NCI-H226 (cell line): ENCODE measurements at regions not wholly inside any gene's neighbourhood (a gene's known extent, or its start where the extent isn't known, plus 50 kb on each side); places are given as distances from the start of the nearest gene placed in this dataset.

ENCODE experiments used
- DNase-seq: peaks from one replicate; pipeline ENCODE4 v3.0.0-alpha.2; 2015

GRCh38 chr13:73272831-73273230, 214.0 kb downstream of the KLF5 start:
- DNase-seq = no peak

DNA sequence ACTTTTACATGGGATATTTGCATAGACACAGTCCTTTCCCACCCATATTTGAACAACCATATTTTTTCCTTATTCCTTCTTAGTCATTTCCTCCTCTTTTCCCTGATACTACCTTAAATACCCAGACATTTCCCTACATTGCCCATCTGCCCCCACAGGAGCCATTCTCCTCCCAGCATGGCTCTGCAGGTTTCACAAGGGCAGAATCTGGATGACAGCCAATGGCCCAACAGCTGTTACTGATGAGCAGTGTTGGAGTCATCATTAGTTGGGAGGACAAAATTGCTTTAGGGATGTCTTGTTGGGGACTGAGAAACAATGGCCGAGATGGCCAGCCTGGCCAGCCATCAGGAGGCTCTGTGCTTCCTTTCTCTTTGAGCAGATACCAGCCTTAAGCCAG, 209.5 kb downstream of the KLF5 start:
- DNase-seq = peak; percentile 50

GRCh38 chr13:73266640-73267180, 207.9 kb downstream of the KLF5 start:
- no peak for DNase-seq

DNA sequence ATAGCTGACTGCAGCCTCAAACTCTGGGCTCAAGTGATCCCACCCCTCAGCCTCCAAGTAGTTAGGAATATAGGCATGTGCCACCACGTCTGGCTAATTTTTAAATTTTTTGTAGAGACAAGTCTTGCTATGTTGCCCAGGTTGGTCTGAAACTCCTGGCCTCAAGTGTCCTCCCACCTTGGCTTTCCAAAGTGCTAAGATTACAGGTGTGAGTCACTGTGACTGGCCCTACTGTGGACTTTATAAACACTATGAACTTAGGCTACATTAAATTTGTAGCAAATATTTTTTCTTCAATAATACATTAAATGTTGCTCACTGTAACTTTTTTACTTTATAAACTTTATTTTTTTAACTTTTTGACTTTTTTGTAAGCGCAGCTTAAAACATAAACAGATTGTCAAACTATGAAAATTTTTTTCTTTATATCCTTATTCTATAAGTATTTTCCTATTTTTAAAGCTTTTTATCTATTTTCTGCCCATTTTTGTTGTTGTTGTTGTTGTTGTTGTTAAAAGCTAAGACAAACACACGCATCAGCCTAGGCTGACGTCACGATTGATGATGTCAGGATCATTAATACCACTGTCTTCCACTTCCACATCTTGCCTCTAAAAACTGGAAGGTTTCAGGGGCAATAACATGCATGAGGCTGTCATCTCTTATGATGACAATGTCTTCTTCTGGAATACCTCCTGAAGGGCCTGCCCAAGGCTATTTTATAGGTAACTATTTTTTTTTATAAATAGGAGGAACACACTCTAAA, 204.2 kb downstream of the KLF5 start:
- DNase-seq = no peak

DNA sequence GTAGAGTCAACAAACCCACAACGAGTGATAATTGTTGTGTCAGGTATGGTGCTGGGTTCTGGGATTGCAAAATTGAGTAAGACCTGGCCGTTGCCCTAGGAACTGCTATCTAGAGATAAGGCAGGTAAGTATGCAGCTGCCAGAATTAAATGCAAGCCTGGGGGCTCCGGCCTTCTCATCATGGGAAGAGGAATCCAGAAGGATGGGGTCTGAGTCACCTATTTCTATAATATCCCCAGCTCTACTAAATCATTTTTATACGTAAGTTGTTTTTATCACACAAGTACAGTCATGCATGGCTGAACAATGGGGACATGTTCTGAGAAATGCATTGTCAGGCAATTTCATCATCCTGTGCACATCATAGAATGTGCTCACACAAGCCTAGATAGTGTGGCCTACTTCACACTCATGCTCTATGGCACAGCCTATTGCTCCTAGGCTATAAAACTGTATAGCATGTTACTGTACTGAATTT, 203.0 kb downstream of the KLF5 start:
- DNase-seq = peak; percentile 56

DNA sequence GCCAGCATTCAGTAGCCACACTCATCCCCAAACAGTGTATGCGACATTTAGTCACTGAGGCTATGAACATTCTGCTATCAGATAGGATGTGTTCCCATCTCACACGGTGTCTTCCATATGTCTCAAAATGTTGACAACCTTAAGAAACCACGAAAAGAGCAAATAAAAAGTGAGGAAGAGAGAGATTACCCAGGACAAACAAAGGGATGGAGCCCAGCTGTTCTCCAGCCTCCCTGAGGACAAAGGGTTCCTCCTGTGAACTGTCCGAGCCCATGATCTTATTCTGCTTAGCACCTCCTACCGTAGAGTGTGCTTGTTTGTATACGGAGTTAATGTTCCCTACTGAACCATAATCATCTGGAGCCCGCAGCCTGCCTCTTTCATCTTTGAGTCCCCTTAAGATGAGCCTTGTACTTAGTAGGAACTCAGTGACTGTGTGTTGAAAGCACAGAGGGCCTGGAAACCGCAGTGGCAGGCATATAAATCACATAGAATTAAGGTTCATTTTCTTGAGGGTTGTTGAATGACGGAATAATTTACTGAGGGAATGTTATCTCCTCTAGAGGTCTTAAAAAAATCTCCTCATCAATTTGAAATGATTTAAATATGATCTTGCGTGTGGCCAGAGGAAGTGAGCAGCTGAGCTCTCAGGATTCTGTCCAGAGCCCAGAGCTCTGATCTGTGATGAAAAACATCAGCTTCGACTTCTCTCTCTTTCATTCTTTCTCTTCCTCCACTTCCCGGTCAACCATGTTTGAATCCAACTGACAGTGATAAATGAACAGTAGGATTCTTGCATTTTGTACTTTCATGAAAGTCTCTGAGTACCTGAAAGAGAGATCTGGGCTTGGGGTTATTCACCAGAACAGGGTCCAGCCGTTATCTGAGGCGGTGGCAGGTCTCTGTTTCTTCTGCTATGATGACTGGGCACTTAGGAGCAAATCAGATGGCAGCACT, 200.5 kb downstream of the KLF5 start:
- DNase-seq = no peak

DNA sequence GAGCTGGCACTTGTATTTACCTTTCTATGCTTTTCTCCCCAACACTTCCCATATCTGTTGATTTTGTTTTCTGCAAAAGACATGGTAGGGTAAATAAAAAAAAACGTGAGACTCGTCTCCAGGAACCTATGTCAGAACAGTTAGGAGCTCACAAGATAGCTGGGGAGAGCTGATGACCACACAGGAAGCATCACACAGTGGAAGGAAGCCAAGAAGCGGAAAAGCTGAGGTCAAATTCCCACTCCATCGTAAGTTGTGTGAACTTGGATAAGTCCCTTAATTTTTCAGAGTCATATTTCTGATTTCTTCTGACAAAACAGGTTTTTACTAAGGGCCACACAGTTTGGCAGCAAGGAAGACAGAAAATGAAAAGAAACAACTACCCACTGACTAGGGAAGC, 199.6 kb downstream of the KLF5 start:
- DNase-seq = no peak

GRCh38 chr13:73254827-73255226, 196.0 kb downstream of the KLF5 start:
- no peak for DNase-seq

- DNase-seq = no peak
Observed at GRCh38 chr13:73251626-73252265, 192.9 kb downstream of the KLF5 start.

DNA sequence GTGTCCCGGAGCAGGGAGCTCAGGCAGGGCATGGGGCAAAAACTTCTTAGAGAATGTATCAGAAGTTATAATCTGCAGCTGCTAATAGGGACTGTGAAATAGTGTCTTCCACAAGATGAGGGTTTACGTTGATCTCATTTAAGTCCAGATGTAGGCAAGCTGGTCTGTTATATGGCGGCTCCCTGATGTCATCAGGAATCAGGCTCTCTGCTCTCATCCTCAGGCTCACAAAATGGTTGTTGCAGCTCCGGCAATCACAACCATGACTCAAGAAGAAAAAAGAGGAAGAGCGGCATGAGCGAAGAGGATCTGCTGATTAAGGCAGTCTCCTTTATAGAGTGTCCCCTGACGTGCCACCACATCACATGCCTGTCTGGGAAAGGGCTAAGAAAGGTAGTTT, 191.3 kb downstream of the KLF5 start:
- no peak for DNase-seq

DNA sequence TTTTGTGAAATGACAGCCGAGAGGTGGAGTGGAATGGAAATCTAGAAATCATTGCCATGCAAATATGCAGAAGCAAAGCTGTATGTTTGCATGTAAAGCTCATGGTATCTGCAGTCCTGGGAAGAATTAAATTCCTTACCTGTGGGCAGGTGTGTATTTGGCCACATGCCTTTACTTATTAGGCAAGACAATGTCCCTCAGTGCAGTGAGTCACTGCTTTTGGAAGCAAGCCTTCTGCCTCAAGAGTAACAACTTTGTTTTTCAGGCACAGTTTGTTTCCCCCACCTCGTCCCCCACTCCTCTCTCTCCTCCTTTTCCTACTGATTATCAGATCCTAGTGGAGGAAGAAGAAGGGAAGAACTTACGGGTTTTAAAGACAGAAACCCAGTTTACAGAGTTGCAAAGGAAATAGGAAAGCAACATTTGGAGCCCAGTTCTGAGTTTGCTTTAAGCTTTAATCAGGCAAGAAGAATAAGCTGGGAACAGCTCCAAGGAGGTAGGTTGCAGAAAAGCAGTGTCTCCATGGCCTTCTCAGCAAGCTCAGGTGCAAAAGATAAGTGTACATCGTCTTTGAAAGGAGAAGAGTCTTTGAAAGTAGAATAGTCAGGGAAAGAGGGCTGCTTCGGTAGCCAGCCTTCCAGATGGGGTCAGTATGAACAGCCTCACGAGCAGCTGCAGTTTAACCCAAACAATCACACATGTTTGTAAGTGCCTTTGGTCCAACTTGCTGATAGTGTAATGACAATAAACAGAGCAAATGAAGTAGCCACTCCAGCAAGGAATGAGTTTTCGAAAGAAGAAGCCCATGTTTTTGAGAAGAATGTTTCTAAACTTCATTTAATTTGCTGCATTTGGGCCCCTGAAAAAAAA, 190.1 kb downstream of the KLF5 start:
- DNase-seq = no peak

DNA sequence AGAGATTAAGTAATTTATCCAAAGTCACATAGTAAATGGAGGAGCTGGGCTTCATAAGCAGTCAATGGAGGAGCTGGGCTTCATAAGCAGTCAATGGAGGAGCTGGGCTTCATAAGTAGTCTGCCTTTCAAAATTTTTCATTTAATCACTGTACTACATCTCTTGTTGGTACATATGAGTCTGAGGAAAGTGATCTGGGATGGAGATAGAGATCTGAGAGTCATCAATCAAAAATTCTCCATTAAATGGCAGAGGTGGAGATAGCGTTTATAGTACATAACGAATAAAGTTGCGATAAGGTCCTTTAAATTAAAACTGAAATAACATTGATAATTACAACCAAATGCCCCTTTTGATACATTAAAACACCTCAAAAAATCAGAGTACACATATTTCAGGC, 189.3 kb downstream of the KLF5 start:
- DNase-seq = no peak

DNA sequence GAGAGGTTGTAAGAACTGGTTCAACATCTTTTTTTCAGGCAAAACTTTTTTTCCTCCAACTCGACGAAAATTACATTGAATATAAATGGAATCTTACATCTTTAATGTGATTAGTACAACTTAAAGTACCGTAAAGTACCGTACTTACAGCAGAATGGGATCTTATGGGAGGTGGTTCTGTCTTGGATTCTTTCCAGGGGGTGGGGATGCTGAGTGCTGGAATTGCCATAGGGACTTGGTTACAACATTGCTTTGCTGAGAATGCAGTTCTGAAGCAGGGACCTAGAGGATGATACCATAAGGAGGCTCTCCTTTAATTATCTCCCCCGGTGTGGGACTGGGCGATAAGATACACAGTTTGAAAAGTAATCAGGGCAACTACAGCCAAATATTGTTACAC, 186.4 kb downstream of the KLF5 start:
- DNase-seq = no peak

DNA sequence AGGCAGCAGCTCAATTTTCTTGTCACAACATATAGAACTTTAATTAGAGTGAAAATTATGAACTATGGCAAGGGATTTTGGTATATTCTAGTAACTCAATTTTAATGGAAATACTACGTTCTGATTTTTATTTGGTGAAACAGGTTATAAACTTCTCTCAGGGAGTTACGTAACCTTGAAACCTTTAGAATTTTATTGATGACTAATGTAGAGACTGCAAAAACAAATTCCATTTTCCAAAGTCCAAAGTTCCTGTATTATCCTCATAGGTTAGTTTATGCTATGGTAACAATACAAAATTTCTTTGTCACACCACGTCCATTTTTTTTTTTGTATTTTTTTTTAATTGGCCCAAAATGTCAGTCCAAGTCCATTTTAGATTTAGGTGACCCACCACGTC, 185.7 kb downstream of the KLF5 start:
- DNase-seq = no peak

DNA sequence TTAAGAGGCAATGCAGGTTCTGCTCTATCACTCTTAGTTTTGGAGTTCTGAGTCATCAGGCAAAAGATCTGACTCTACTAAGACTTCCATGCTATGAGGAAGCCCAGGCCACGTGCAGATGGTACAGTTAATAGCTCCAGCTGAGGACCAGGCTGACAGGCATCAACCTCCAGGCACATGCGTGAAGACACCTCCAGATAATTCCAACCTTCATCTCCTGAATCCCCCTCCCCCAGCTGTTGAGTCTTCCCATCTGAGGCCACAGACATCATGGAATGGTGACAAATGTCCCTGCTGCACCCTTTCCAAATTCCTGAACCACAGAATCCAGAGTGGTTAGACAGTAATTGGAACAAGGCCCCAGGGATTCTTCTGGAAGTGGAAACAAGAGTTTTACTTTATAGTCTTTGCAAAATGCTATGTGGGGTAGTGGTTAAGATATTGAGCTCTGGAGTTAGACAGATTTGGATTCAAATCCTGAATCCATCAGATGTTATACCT, 183.8 kb downstream of the KLF5 start:
- DNase-seq = no peak

DNA sequence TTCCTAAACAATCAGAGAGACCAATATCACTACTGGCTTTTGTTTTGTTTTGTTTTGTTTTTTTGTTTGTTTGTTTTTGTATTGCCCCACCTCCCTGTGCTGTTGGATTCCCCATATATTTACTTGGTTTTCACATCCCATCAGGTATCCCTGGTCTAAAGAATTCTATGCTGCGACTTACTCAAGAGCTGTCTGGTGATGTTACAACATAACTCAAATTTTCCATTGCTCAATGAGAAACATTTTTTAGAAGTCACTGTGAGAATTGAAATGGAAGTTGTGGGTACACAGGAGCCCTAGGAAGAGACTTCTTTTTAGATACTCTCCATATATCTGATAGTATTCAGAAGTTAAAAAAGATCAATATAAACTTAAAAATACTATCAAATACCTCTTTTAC, 181.4 kb downstream of the KLF5 start:
- DNase-seq = no peak

DNA sequence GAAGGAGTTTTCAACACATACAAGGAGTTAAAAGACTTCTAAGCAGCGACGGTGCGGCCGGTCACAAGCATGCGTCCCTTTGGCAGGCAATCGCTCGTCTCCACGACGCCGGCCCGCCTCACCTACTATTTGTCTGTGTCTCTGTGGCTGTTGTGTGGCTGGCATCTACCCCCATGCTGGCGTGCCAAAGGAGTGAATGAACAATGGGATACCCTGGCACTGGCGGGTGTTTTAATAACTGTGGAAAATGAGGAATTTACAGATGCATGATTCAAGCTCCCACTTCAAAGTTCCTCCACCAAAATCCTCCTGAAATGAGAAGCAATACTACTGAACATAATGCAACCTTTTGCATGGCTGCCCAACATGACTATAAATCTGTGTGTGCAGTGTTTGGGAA, 176.6 kb downstream of the KLF5 start:
- DNase-seq = no peak

DNA sequence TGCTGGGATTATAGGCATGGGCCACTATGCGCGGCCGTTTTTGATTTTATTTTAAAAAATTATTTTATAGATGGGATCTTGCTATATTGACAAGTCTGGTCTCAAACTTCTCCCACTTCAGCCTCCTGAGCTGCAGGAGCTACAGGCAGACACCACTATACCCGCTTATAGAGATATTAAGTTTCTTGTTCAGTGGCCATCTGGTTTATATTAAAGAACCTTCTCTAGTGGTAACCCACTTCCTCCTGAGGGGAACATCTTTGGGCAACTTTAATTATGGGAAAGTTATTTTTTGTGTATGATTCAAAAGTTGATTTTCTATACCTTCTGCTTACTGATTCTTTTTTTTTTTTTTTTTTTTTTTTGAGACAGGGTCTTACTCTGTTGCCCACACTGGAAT, 172.7 kb downstream of the KLF5 start:
- DNase-seq = no peak

- DNase-seq = peak; percentile 29
Observed at GRCh38 chr13:73230716-73231115, 171.9 kb downstream of the KLF5 start.

DNA sequence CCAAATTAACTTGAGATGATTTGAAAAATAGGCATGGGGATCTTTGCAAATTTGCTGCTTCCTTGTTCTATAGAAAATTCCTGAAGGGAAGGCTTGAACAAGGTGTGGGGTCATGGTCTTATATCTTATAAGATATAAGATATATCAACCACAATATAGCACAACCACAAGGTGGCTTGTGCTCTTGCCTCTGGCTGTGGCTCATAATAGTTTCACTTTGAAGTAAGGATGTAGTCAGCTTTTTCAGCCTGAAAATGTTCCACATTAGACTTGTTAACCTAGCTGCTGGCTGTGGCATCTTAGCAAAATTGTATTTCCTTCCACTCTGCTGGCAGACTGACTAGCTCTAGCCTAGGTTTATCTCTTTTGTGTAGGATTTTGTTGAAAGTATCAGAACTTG, 169.7 kb downstream of the KLF5 start:
- DNase-seq = no peak

- DNase-seq = no peak
Observed at GRCh38 chr13:73225990-73226389, 167.2 kb downstream of the KLF5 start.

- DNase-seq = no peak
Observed at GRCh38 chr13:73224703-73225102, 165.9 kb downstream of the KLF5 start.
